Psoas muscle (tissue), 7 donors: ENCODE measurements at regions not wholly inside any gene's neighbourhood (a gene's known extent, or its start where the extent isn't known, plus 50 kb on each side); places are given as distances from the start of the nearest gene placed in this dataset.

Source experiments
- ATAC-seq, 4 donors: fragments of 200-7000 bp; cut with Tn5 transposase; one replicate each; pipeline ENCODE4 v1.9.1; 2020; ENCODE audit warnings: moderate library complexity in 3 of 4, mild to moderate bottlenecking in 2 of 4
- DNase-seq, 2 donors: peaks; one replicate each; pipeline ENCODE4 v3.0.0-alpha.2; 2020
- H3K27ac ChIP-seq: fragments of 200-600 bp; one replicate; pipeline ENCODE4 v1.8.0; 2022
- H3K27me3 ChIP-seq, 3 donors: fragments of 200-600 bp in 1 of 3; one replicate each; pipeline versions ENCODE4 v1.6.1 to v1.8.0; 2013 to 2022; ENCODE audit warnings: low read length in 2 of 3, mild to moderate bottlenecking in 2 of 3, moderate library complexity in 1 of 3; ENCODE audit not compliant: insufficient read depth in 3 of 3
- H3K36me3 ChIP-seq, 2 donors: fragments of 200-600 bp in 1 of 2; one replicate each; pipeline versions ENCODE4 v1.6.1 to v1.8.0; 2013 to 2022; ENCODE audit warnings: low read depth in 1 of 2, mild to moderate bottlenecking in 1 of 2, moderate library complexity in 1 of 2; ENCODE audit not compliant: insufficient read depth in 1 of 2
- H3K4me1 ChIP-seq: fragments of 200-600 bp; one replicate; pipeline ENCODE4 v1.8.0; 2022
- H3K4me3 ChIP-seq: fragments of 200-600 bp; one replicate; pipeline ENCODE4 v1.8.0; 2022; ENCODE audit warnings: mild to moderate bottlenecking
- H3K9me3 ChIP-seq: fragments of 200-600 bp; one replicate; pipeline ENCODE4 v1.8.0; 2022
- CTCF ChIP-seq: fragments of 200-600 bp; IDR thresholded peaks from one replicate; pipeline ENCODE4 v1.8.0; 2022; ENCODE audit warnings: antibody characterized with exemption
- WGBS, 3 donors: extraction: QIAGEN DNeasy Blood & Tissue Kit; methylation state at CpG; one replicate each; pipeline versions ENCODE4 v1.1.6 to v1.1.7; 2013; 5-methylcytosine and 5-hydroxymethylcytosine counted together
- intact Hi-C, 2 donors: fragments of 100-400 bp; cut with DNase I; formaldehyde crosslinking; loops; one replicate each; pipeline versions ENCODE4 v1.11.0 to v1.14.2; 2022
- donor health status: healthy with polysubstance abuse.
- donor health status: DM: no; HTN: no; CAD: no; lungs with moderate emphysema.
- donor health status: Bipolar disorder and iron deficiency.
- donor health status: healthy.
- donor health status: DM: yes; HTN: yes; CAD: no.
- donor health status: DM: no; HTN: no; CAD: no.
- donor health status: DM: yes; HTN: yes; CAD: no.

- TF ChIP-seq CTCF, result no peak
- DNase-seq (no peak), ATAC-seq (no peak)
- no peaks in the 10 kb centered on the region for H3K27me3 ChIP-seq
- no peak overlapping the region for H3K27ac ChIP-seq
- no peaks in the 10 kb centered on the region for H3K36me3 ChIP-seq
- peaks cover 12% of the 10 kb centered on the region for H3K4me1 ChIP-seq
- H3K4me3 ChIP-seq, result no peak overlapping the region
- intact Hi-C loops, result no loop called here
- H3K9me3 ChIP-seq, result no peaks in the 10 kb centered on the region
- WGBS, 3 donors, result 78 to 87% (median 81%) methylated on average over 5 of the region's 5 CpGs
Measured at GRCh38 chr12:116433249-116433648, 125.9 kb upstream of the MAP1LC3B2 start.

- intact Hi-C loops, result no loop called here
- DNase-seq (peak; percentile 81 to 88), ATAC-seq (peak; percentile 82 to 96 (median 94))
- no peaks in the 10 kb centered on the region for H3K27me3 ChIP-seq
- WGBS, 3 donors, result 9 to 17% (median 14%) methylated on average over 17 of the region's 17 CpGs
- no peak overlapping the region for H3K27ac ChIP-seq
- H3K4me1 ChIP-seq, result peaks cover 12% of the 10 kb centered on the region
- H3K4me3 ChIP-seq, result peak overlapping the region; percentile 7
- no peaks in the 10 kb centered on the region for H3K9me3 ChIP-seq
- H3K36me3 ChIP-seq, result no peaks in the 10 kb centered on the region
- TF ChIP-seq CTCF, result no peak
Measured at GRCh38 chr12:116434155-116435011, 124.8 kb upstream of the MAP1LC3B2 start.

GRCh38 chr12:116435984-116436383 is 123.2 kb upstream of the MAP1LC3B2 start:
- H3K9me3 ChIP-seq, result no peaks in the 10 kb centered on the region
- no peak for DNase-seq
- no peak for TF ChIP-seq CTCF
- H3K4me3 ChIP-seq, result no peak overlapping the region
- H3K4me1 ChIP-seq, result peaks cover 12% of the 10 kb centered on the region
- no peaks in the 10 kb centered on the region for H3K36me3 ChIP-seq
- no peak overlapping the region for H3K27ac ChIP-seq
- no peaks in the 10 kb centered on the region for H3K27me3 ChIP-seq
- ATAC-seq, result no peak
- intact Hi-C loops, result no loop called here
- WGBS, 3 donors, result 80 to 93% (median 93%) methylated on average over 3 of the region's 3 CpGs

- intact Hi-C loops, result no loop called here
- Histone ChIP-seq H3K9me3 (no peaks in the 10 kb centered on the region), H3K4me1 (peaks cover 12% of the 10 kb centered on the region), H3K27me3 (no peaks in the 10 kb centered on the region), H3K36me3 (no peaks in the 10 kb centered on the region), H3K27ac (no peak overlapping the region), H3K4me3 (no peak overlapping the region)
- DNase-seq (no peak), ATAC-seq (no peak)
- WGBS, 3 donors, result 48 to 63% (median 53%) methylated on average over 14 of the region's 14 CpGs
- no peak for TF ChIP-seq CTCF
Measured at GRCh38 chr12:116436561-116437249, 122.5 kb upstream of the MAP1LC3B2 start.
